IPS-15b (cell line): ENCODE measurements at regions not wholly inside any gene's neighbourhood (a gene's known extent, or its start where the extent isn't known, plus 50 kb on each side); places are given as distances from the start of the nearest gene placed in this dataset.
"Not testable (repeated sequence)": the region's sequence is repeated elsewhere in the genome, so short reads cannot be mapped to it uniquely, and the experiment has no call there.

Source experiments
- H3K27me3 ChIP-seq: one replicate; pipeline ENCODE4 v1.6.1; 2013; ENCODE audit warnings: low read length; ENCODE audit not compliant: control insufficient read depth, insufficient read depth
- H3K36me3 ChIP-seq: one replicate; pipeline ENCODE4 v1.6.1; 2013; ENCODE audit warnings: low read length; ENCODE audit not compliant: control insufficient read depth, insufficient read depth
- H3K4me1 ChIP-seq: one replicate; pipeline ENCODE4 v1.6.1; 2013; ENCODE audit warnings: mild to moderate bottlenecking, low read length; ENCODE audit not compliant: control insufficient read depth, insufficient read depth
- H3K4me3 ChIP-seq: one replicate; pipeline ENCODE4 v1.5.1; 2013; ENCODE audit warnings: low read depth, low read length
- H3K9ac ChIP-seq: one replicate; pipeline ENCODE4 v1.6.1; 2013; ENCODE audit warnings: low read depth, mild to moderate bottlenecking, low read length
- H3K9me3 ChIP-seq: one replicate; pipeline ENCODE4 v1.6.1; 2013; ENCODE audit warnings: mild to moderate bottlenecking, low read length; ENCODE audit not compliant: control insufficient read depth, insufficient read depth

DNA sequence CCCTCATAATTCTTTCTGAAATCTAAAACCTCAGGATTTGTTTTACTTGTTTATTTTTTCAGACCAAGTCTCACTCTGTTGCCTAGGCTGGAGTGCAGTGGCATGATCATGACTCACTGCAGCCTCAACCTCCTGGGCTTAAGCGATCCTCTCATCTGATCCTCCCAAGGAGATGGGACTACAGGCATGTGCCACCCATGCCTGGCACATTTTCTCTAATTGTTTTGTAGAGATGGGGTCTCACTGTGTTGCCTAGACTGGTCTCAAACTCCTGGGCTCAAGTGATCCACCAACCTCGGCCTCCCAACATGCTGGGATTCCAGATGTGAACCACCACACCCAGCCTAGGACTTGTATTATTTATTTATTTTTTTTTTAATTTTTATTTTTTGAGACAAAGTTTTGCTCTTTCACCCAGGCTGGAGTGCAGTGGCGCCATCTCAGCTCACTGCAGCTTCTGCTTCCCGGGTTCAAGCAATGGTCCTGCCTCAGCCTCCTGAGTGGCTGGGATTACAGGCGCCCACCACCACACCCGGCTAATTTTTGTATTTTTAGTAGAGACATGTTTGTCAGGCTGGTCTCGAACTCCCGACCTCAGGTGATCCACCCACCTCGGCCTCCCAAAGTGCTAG, 281.9 kb downstream of the GOLGA6L6 start:
- not testable (repeated sequence) for H3K27me3 ChIP-seq, H3K4me3 ChIP-seq, H3K4me1 ChIP-seq, H3K9ac ChIP-seq, H3K36me3 ChIP-seq
- H3K9me3 ChIP-seq, result peaks cover 20% of the 10 kb centered on the region

DNA sequence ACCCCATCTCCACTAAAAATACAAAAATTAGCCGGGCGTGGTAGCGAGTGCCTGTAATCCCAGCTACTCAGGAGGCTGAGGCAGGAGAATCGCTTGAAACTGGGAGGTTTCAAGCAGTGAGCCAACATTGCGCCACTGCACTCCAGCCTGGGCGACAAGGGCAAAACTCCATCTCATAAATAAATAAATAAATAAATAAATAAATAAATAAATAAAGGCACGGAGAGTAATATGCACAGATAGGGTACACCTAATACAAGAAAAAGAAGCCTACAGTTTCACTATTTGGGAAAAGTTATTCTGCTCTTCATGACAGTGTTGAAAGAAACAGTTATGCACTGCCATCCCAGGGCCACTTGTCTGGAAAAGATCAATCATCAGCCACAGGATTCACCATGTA, 285.2 kb downstream of the GOLGA6L6 start:
- peaks cover 14% of the 10 kb centered on the region for H3K9me3 ChIP-seq
- H3K4me3 ChIP-seq, H3K27me3 ChIP-seq, H3K4me1 ChIP-seq, H3K36me3 ChIP-seq, H3K9ac ChIP-seq: not testable (repeated sequence)

DNA sequence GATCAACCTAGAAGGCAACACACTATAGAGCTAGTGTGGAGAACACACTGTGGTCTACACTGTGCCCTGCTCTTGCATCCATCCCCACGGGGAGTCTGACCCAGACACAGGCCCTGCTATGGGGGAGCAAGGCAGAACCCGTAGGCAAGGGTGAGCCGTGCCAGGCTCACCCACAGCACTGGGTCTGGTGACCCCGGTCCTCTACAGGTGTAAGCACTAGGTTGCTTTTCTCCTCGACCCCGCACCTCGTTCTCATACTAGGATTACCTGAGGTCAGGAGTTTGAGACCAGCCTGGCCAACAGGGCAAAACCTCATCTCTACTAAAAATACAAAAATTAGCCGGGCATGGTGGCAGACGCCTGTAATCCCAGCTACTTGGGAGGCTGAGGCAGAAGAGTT, 286.0 kb downstream of the GOLGA6L6 start:
- peaks cover 14% of the 10 kb centered on the region for H3K9me3 ChIP-seq
- H3K27me3 ChIP-seq, H3K4me3 ChIP-seq, H3K36me3 ChIP-seq, H3K4me1 ChIP-seq, H3K9ac ChIP-seq: not testable (repeated sequence)

DNA sequence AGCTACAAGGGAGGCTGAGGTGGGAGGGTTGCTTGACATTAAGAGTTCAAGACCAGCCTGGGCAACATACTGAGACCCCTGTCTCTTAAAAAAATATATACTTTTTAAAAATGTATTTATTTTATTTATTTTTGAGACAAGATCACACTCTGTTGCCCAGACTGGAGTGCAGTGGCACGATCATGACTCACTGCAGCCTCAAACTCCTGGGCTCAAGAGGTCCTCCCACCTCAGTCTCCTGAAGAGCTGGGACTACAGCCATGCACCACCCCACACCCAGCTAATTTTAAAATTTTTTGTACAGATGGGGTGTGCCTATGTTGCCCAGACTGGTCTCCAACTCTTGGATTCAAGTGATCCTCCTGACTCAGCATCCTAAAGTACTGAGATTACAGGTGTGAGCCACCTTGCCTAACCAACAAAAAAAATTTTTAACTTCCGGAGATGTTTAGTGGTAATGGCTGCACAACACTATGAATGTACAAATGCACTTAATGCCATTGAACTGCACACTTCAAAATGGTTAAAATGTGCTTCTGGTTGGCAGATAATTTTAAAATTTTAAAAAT, 288.5 kb downstream of the GOLGA6L6 start:
- not testable (repeated sequence) for H3K4me1 ChIP-seq, H3K27me3 ChIP-seq, H3K36me3 ChIP-seq, H3K4me3 ChIP-seq, H3K9ac ChIP-seq
- H3K9me3 ChIP-seq, result peaks cover 21% of the 10 kb centered on the region

DNA sequence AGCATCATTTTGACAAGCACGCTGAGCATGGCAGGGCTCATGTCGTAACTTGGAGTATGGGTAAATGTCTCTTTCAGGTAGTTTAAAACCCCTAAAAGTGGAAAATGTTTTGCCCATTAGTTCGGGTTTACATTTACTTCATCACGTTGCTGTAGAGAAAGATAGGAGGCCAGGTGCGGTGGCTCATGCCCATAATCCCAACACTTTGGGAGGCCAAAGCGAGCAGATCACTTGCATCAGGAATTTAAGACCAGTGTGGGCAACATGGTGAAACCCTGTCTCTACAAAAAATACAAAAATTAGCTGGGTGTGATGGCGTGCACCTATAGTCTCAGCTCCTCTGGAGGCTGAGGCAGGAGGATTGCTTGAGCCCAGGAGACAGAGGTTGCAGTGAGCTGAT, 289.6 kb downstream of the GOLGA6L6 start:
- not testable (repeated sequence) for H3K4me3 ChIP-seq, H3K27me3 ChIP-seq, H3K36me3 ChIP-seq, H3K4me1 ChIP-seq, H3K9ac ChIP-seq
- peaks cover 21% of the 10 kb centered on the region for H3K9me3 ChIP-seq

DNA sequence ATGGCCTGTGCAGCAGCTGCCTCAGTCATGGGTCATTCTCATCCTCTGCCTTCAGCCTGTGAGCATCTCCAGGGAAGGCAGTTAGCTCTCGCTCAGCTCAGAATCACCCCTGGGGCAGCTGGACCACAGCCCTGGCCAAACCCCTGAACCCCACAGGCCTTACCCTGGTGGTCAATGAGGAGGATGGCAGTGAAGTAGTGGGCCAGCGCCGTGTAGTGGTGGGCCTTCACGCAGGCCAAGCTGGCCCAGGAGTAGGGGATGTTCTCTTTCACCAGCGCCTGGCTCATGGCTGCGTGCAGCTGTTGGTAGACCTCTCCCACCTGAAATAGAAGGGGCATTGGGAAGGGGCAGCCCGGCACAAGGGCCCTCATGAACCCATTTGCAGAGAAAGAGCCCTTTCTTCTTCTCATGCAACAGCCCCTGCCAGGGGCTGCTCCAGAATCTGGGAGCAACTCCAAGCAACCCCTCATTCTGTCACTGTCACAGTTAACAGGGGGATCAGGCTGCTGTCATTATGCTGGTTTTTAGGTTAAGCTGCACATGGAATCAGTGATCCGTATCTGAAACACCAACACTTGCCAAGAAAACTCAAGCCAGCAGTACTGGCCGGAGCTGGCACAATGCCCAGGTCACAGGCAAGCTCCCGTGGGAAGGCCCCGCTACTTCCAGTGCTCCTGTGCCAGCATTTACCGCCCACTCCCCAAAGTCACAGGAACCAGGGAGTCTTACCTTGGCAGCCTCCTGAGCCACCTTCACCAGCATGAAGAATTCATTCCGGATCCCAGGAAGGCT, 290.2 kb downstream of the GOLGA6L6 start:
- not testable (repeated sequence) for H3K4me1 ChIP-seq, H3K4me3 ChIP-seq, H3K27me3 ChIP-seq, H3K9ac ChIP-seq, H3K36me3 ChIP-seq
- H3K9me3 ChIP-seq, result peaks cover 21% of the 10 kb centered on the region

DNA sequence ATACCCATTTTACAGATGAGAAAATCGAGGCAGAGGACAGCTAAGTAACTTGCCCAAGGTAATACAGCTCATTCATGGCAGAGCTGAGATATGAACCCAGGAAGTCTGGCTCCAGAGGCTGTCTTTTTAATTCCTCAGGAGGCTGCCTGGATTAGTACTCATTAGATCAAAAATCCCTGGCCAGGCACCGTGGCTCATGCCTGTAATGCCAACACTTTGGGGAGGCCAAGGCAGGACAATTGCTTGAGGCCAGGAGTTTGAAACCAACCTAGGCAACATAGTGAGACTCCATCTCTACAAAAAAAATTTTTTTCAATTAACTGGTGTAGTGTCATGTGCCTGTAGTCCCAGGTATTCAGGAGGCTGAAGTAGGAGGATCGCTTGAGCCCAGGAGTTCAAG, 291.4 kb downstream of the GOLGA6L6 start:
- not testable (repeated sequence) for H3K4me1 ChIP-seq, H3K4me3 ChIP-seq, H3K36me3 ChIP-seq, H3K27me3 ChIP-seq, H3K9ac ChIP-seq
- peaks cover 16% of the 10 kb centered on the region for H3K9me3 ChIP-seq

DNA sequence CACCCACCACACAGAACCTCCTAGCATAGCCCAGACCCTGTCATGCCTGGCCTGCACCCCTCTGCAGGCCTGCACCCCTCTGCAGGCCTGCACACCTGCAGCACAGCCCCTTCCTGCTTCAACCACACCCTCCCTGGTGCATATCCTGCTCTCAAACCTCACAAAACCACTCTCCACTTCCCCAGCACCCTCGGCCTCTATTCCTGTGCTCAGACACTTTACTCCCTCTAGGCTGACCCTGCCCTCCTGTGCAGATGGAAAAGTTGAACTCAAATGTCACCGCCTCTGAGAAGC, 292.0 kb downstream of the GOLGA6L6 start:
- H3K9me3 ChIP-seq, result peaks cover 15% of the 10 kb centered on the region
- not testable (repeated sequence) for H3K9ac ChIP-seq, H3K27me3 ChIP-seq, H3K4me1 ChIP-seq, H3K36me3 ChIP-seq, H3K4me3 ChIP-seq

DNA sequence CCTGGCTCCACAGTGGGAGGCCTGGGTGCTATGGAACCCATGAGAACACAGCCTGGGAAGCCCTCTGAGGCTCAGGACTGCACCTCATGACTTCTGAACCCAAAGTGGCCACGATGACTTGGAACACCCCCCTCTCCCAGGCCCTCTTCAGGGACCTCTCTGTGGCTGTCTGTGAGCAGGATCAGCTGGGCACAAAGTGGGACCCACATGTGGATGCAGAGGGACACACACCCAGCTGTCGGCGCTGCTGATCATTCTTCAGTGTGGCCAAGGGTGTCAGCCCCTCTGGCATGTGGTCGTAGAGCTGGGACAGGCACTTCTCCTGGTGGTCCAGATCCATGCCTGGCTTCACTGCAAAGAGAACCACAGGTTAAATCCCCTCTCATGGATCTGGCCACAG, 293.2 kb downstream of the GOLGA6L6 start:
- H3K4me3 ChIP-seq, H3K36me3 ChIP-seq, H3K27me3 ChIP-seq, H3K9ac ChIP-seq, H3K4me1 ChIP-seq: not testable (repeated sequence)
- H3K9me3 ChIP-seq, result peaks cover 15% of the 10 kb centered on the region

DNA sequence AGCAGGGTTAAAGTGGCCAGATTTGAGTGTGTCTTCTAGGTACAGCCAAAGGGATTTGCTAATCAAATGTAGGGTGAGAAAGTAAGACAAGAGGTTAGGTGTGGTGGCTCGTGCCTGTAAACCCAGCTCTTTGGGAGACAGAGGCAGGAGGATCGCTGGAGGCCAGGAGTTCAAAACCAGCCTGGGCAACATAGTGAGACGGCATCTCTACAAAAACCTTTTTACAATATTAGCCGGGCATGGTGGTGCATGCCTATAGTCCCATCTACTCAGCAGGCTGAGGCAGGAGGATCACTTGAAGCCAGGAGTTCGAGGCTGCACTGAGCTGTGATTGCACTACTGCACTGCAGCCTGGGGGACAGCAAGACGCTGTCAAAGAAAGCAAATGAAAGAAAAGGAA, 294.5 kb downstream of the GOLGA6L6 start:
- not testable (repeated sequence) for H3K27me3 ChIP-seq, H3K9ac ChIP-seq, H3K36me3 ChIP-seq, H3K4me1 ChIP-seq, H3K4me3 ChIP-seq
- peaks cover 13% of the 10 kb centered on the region for H3K9me3 ChIP-seq

DNA sequence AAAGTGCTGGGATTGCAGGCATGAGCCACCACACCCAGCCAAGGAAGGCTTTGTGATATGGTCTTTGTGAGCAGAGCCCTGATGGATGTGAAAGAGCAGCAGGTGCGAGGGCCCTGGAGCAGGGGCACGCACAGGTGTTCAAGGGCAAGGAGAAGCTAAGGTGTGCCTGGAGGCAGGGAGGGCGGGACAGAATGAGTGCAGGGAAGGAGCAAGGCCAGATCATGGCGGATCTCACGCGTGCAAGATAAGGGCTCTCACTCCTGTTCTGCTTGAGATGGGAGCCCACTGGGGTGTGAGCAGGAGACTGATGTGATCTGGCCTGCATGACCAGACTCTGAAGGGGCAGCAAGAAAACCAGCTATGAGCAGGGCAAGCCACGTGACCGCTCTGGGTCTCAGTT, 295.0 kb downstream of the GOLGA6L6 start:
- H3K27me3 ChIP-seq, H3K36me3 ChIP-seq, H3K9ac ChIP-seq, H3K4me3 ChIP-seq, H3K4me1 ChIP-seq: not testable (repeated sequence)
- H3K9me3 ChIP-seq, result peaks cover 13% of the 10 kb centered on the region

DNA sequence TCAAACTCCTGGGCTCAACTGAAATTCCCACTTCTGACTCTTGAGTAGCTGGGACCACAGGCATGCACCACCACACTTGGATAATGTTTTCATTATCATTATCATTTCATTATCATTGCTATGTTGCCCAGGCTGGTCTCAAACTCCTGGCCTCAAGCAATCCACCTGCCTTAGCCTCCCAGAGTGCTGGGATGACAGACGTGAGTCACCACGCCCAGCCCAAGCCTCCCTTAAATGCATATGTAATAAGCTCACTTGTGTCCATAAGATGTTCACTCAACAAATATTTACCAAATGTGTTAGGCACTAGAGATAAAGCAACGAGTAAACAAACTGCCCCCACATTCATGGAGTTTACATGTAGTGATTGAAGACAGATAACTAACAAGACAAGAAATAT, 295.7 kb downstream of the GOLGA6L6 start:
- not testable (repeated sequence) for H3K9ac ChIP-seq, H3K4me1 ChIP-seq, H3K4me3 ChIP-seq, H3K36me3 ChIP-seq, H3K27me3 ChIP-seq
- peaks cover 13% of the 10 kb centered on the region for H3K9me3 ChIP-seq
